ENCODE measurements at regions not wholly inside any gene's neighbourhood (a gene's known extent, or its start where the extent isn't known, plus 50 kb on each side); places are given as distances from the start of the nearest gene placed in this dataset.
"Not testable (repeated sequence)": the region's sequence is repeated elsewhere in the genome, so short reads cannot be mapped to it uniquely, and the experiment has no call there.

DNA sequence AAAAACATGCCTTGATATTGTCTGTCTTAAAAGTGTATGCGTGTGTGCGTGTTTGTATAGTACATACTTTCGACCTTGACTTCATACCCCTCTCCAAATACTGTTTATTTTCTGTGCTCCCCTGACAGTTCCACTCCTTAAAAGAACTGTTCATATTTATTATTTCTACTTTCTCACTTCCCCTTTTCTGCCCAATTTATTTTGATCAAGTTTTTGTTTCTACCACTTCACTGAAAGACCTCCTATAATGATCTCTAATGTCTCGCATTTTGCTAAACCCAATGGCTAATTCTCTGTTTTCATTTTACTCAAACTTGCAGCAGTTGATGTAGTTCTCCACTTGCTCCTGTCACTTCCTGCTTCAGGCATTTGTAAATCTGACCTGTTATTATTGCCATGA, 426.1 kb upstream of the KLF12 start:
- DNase-seq (ENCODE audit: low spot score), result no peak
- TF ChIP-seq, protein P1, sequence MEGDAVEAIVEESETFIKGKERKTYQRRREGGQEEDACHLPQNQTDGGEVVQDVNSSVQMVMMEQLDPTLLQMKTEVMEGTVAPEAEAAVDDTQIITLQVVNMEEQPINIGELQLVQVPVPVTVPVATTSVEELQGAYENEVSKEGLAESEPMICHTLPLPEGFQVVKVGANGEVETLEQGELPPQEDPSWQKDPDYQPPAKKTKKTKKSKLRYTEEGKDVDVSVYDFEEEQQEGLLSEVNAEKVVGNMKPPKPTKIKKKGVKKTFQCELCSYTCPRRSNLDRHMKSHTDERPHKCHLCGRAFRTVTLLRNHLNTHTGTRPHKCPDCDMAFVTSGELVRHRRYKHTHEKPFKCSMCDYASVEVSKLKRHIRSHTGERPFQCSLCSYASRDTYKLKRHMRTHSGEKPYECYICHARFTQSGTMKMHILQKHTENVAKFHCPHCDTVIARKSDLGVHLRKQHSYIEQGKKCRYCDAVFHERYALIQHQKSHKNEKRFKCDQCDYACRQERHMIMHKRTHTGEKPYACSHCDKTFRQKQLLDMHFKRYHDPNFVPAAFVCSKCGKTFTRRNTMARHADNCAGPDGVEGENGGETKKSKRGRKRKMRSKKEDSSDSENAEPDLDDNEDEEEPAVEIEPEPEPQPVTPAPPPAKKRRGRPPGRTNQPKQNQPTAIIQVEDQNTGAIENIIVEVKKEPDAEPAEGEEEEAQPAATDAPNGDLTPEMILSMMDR (IDR thresholded peaks at IDR 0.05; ENCODE audit: extremely low read depth, missing control alignments), result no peak

DNA sequence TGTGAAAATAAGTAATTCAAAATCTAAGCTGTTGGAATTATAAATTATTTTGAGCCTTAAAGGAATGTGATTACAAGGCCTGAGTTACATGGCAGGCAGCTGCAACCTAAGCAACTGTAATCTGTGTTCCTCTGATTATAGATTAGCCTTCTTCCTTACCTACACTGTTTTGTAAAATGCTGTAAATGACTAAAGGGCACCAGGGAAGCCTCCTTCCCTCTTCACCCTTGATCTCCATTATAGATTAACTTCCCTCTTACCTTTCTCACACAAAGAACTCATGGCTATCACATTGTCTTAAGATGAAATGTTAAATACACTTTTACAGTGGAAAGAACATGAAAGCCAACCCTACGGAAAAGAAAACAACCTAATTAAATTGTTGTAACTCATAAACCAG, 423.7 kb upstream of the KLF12 start:
- DNase-seq (ENCODE audit: low spot score), result no peak
- TF ChIP-seq, protein P1 (IDR thresholded peaks at IDR 0.05; ENCODE audit: extremely low read depth, missing control alignments), result no peak

DNA sequence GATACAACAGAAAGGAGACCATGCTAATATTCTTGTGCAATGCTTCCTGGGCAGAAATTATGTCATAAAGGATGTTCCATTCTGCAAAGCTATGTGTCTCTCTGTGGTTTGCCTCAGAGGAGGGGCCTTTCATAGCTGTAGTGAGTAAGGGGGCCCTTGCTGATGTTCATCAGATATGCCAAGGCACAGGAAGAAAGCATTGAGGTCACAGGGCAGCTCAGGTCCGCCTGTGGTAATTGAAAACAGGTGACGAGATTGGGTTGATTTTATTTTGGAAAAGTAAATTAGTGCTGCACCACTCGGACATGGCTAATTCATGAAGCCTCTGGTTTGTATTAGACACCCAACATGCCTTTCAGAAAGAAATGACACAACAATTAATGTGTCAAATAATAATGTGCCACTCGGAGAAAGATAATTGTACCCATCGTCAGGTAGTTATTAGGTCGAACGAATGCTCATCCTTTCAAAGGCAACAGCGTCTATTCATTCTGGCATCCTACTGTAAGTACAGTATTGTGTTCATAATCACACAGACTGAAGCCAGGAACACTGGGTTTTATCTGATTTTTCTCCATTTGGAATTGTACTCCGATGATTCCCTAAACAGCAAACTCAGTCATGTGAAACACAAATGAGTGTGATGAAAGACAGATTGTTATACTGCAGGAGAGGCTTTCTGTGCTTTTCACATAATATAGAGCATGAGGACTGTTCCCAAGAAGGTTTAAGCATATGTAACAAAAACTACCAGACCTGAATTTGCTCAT, 421.6 kb upstream of the KLF12 start:
- TF ChIP-seq, protein P1 (IDR thresholded peaks at IDR 0.05; ENCODE audit: extremely low read depth, missing control alignments), result no peak
- no peak for DNase-seq (ENCODE audit: low spot score)

DNA sequence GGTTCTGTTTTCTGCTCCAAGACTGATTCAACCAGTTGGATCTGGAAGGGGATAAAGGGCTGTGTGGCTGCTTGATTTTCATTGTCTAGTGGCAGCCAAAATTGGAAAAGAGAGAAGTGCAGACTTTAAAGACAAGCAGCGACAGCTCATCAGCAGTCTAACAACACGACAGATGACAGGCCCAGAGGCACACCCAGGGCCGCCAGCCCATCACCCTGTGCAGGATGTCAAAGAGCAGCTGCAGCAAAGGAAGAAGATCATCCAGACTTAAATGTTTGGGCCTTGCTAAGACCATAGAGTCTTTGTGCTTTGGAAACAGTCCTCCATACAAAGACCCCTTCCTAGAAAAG, 421.0 kb upstream of the KLF12 start:
- TF ChIP-seq, protein P1 (IDR thresholded peaks at IDR 0.05; ENCODE audit: extremely low read depth, missing control alignments), result no peak
- DNase-seq (ENCODE audit: low spot score), result no peak

DNA sequence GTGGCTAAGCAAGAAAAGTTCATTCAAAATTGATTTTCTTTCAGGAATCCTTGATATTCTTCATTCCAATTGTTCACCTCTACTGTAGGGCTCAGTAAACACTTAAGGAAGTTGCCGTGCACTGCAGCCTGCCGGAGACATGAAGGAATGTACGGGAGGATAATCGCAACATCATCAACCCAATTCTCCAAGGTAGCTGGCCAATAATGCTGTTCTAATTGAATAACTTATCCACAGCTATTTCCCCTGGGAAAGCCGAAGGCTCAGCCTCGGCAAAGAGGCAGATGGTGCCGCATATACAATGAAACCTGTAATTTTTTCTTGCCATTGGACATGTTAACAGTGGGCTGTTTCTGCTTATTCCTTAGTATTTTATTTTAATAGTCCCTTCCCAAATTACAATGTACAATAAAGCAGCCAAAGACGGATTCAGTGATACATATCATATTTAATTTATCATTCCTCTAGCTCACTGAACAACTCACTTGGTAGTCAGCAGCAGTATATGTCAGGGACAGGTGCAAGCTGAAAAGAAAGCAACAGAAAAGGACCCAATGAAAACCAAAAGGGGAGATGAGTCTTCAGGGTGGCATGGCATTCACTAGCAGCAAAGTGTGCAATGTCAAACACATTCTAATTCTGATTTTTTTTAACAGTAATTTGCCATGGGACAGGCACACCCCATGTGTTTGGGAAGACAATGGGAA, 420.5 kb upstream of the KLF12 start:
- TF ChIP-seq, protein P1 (IDR thresholded peaks at IDR 0.05; ENCODE audit: extremely low read depth, missing control alignments), result no peak
- DNase-seq (ENCODE audit: low spot score), result no peak

DNA sequence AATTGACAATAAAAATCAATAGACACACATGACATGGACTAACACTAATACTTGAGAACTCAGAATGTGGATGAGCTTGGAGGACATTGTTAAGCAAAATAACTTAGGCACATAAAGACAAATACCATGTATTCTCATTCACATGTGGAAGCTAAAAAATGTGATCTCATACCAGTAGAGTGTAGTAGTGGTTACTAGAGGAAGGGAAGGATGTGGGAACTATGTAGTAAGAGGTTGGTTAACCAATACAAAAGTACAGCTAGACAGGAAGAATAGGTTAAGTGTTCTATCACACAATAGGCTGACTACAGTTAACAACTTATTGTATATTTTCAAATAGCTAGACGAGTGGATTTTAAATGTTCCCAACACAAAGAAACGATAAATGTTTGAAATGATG, 415.8 kb upstream of the KLF12 start:
- TF ChIP-seq, protein P1 (IDR thresholded peaks at IDR 0.05; ENCODE audit: extremely low read depth, missing control alignments), result no peak
- no peak for DNase-seq (ENCODE audit: low spot score)

DNA sequence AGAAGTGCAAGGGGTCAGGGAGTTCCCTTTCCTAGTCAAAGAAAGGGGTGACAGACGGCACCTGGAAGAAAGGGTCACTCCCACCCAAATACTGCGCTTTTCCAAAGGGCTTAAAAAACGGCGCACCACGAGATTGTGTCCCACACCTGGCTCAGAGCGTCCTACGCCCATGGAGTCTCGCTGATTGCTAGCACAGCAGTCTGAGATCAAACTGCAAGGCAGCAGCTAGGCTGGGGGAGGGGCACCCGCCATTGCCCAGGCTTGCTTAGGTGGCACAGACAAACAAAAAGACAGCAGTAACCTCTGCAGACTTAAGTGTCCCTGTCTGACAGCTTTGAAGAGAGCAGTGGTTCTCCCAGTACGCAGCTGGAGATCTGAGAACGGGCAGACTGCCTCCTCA, 402.4 kb upstream of the KLF12 start:
- DNase-seq (ENCODE audit: low spot score), result not testable (repeated sequence)

DNA sequence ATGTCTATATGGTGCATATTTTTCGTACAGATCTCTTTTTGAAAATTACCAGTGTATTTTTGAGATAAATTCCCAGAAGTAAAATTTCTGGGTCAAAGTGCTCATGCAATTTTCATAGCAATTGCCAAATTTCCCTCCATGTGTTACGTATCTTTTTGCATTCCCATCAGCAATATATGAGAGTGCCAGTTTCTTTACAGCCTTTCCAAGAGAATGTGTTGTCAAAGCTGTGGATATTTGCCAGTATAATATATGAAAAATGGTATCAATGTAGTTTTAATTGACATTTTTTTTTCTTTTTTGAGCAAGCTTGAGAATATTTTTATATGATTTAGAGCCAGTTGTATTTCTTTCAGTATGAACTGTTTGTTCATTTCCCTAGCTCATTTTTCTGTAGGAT, 399.0 kb upstream of the KLF12 start:
- no peak for DNase-seq (ENCODE audit: low spot score)
- TF ChIP-seq, protein P1 (IDR thresholded peaks at IDR 0.05; ENCODE audit: extremely low read depth, missing control alignments), result no peak
